Neural cell (in vitro differentiated cells): ENCODE measurements at regions not wholly inside any gene's neighbourhood (a gene's known extent, or its start where the extent isn't known, plus 50 kb on each side); places are given as distances from the start of the nearest gene placed in this dataset.

ENCODE experiments used
- H2AFZ ChIP-seq: fragments of 200-600, 300-800 bp; sonication (generic), shearing (Covaris generic); 2 replicates; pipeline ENCODE4 v1.6.0; 2014; ENCODE audit warnings: low read depth, mild to moderate bottlenecking, antibody characterized with exemption, low read length, moderate library complexity
- H3F3A ChIP-seq: fragments of 200-600 bp; shearing (Covaris generic); 2 replicates; pipeline ENCODE4 v1.6.1; 2016; ENCODE audit warnings: mild to moderate bottlenecking, moderate library complexity, mixed read lengths, antibody characterized with exemption, low read length; ENCODE audit not compliant: insufficient read depth, poor library complexity, severe bottlenecking
- H3K27ac ChIP-seq: fragments of 200-600, 300-800 bp; sonication (generic), shearing (Covaris generic); 2 replicates; pipeline ENCODE4 v1.5.1; 2014; ENCODE audit warnings: mild to moderate bottlenecking, low read length, moderate library complexity
- H3K27me3 ChIP-seq: fragments of 300-800, 200-600 bp; sonication (generic), shearing (Covaris generic); 2 replicates; pipeline ENCODE4 v1.6.0; 2014; ENCODE audit warnings: mild to moderate bottlenecking, low read depth, low read length, moderate library complexity; ENCODE audit not compliant: insufficient read depth
- H3K36me3 ChIP-seq: fragments of 300-800, 200-600 bp; sonication (generic), shearing (Covaris generic); 2 replicates; pipeline ENCODE4 v1.5.1; 2014; ENCODE audit warnings: mild to moderate bottlenecking, antibody characterized with exemption, low read length, moderate library complexity; ENCODE audit not compliant: insufficient read depth
- H3K4me2 ChIP-seq: fragments of 300-800, 200-600 bp; sonication (generic), shearing (Covaris generic); 2 replicates; pipeline ENCODE4 v1.6.0; 2014; ENCODE audit warnings: mild to moderate bottlenecking, low read length
- H3K4me3 ChIP-seq: fragments of 300-800, 200-600 bp; sonication (generic), shearing (Covaris generic); 2 replicates; pipeline ENCODE4 v1.5.1; 2014; ENCODE audit warnings: mild to moderate bottlenecking, low read length, moderate library complexity
- H3K79me2 ChIP-seq: fragments of 200-600 bp; shearing (Covaris generic); replicated peaks from 2 replicates; pipeline ENCODE4 v1.6.0; 2014; ENCODE audit warnings: mild to moderate bottlenecking, low read length, moderate library complexity; ENCODE audit not compliant: insufficient read depth
- H3K9ac ChIP-seq: fragments of 300-800, 200-600 bp; sonication (generic), shearing (Covaris generic); 2 replicates; pipeline ENCODE4 v1.6.1; 2016; ENCODE audit warnings: mild to moderate bottlenecking, low read length, mixed read lengths
- H3K9me2 ChIP-seq: fragments of 200-600 bp; shearing (Covaris generic); 2 replicates; pipeline ENCODE4 v1.6.1; 2016; ENCODE audit warnings: mild to moderate bottlenecking, low read length, mixed read lengths; ENCODE audit not compliant: insufficient read depth
- H3K9me3 ChIP-seq: fragments of 200-600, 300-800 bp; sonication (generic), shearing (Covaris generic); 2 replicates; pipeline ENCODE4 v1.6.1; 2016; ENCODE audit warnings: mild to moderate bottlenecking, mixed run types, low read length, moderate library complexity, mixed read lengths
- H4K20me1 ChIP-seq: fragments of 200-600 bp; shearing (Covaris generic); 2 replicates; pipeline ENCODE4 v1.6.1; 2016; ENCODE audit warnings: mild to moderate bottlenecking, mixed run types; ENCODE audit not compliant: insufficient read depth
- CTCF ChIP-seq: fragments of 450-650 bp; IDR thresholded peaks from 2 replicates; pipeline ENCODE4 v1.5.1; 2014; ENCODE audit warnings: antibody characterized with exemption, mild to moderate bottlenecking, moderate library complexity; ENCODE audit not compliant: poor library complexity, severe bottlenecking
- EP300 ChIP-seq: fragments of 450-650 bp; conservative IDR thresholded peaks from 2 replicates; pipeline ENCODE4 v1.6.1; 2014; ENCODE audit warnings: antibody characterized with exemption, mild to moderate bottlenecking, moderate library complexity; ENCODE audit not compliant: poor library complexity, severe bottlenecking
- EZH2 ChIP-seq: fragments of 200-600, 300-800 bp; shearing (Covaris generic), sonication (generic); IDR thresholded peaks from 2 replicates; pipeline ENCODE4 v1.6.1; 2014; ENCODE audit warnings: antibody characterized with exemption, low read length, borderline replicate concordance, mild to moderate bottlenecking; ENCODE audit not compliant: insufficient read depth, poor library complexity, severe bottlenecking
- MXI1 ChIP-seq: fragments of 450-650 bp; conservative IDR thresholded peaks from 2 replicates; pipeline ENCODE4 v1.6.1; 2014; ENCODE audit warnings: antibody characterized with exemption, mild to moderate bottlenecking; ENCODE audit not compliant: poor library complexity, severe bottlenecking
- POLR2AphosphoS5 ChIP-seq: IDR thresholded peaks from 2 replicates; pipeline ENCODE4 v1.6.1; 2012
- RAD21 ChIP-seq: fragments of 450-650 bp; conservative IDR thresholded peaks from 2 replicates; pipeline ENCODE4 v1.6.1; 2014; ENCODE audit warnings: antibody characterized with exemption, mild to moderate bottlenecking, moderate library complexity
- REST ChIP-seq: IDR thresholded peaks from 2 replicates; pipeline ENCODE4 v1.6.1; 2012; ENCODE audit warnings: borderline replicate concordance
- SMC3 ChIP-seq: fragments of 450-650 bp; conservative IDR thresholded peaks from 2 replicates; pipeline ENCODE4 v1.6.1; 2014; ENCODE audit warnings: antibody characterized with exemption, mild to moderate bottlenecking, moderate library complexity; ENCODE audit not compliant: poor library complexity
- TAF1 ChIP-seq: IDR thresholded peaks from 2 replicates; pipeline ENCODE4 v1.6.1; 2012; ENCODE audit warnings: low read depth

DNA sequence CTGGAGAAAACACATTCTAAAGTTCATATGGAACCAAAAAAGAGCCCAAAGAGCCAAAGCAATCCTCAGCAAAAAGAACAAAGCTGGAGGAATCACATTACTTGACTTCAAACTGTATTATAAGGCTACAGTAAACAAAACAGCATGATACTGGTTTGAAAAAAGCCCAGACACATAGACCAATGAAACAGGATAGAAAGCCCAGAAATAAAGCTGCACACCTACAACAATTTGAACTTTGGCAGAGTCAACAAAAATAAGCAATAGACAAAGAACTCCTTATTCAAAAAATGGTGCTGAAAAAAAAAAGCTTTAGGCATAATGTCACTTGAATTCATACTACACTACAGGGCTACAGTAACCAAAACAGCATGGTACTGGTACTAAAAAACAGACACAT lies 289.6 kb downstream of the NR4A2 start:
- Histone ChIP-seq H4K20me1 (no peaks in the 10 kb centered on the region), H3K79me2 (no peaks in the 10 kb centered on the region), H2AFZ (no peak overlapping the region), H3K36me3 (no peaks in the 10 kb centered on the region), H3K9me3 (no peaks in the 10 kb centered on the region), H3K4me3 (no peak overlapping the region), H3K4me2 (no peak overlapping the region), H3K9ac (no peak overlapping the region), H3F3A (no peaks in the 10 kb centered on the region), H3K9me2 (no peaks in the 10 kb centered on the region), H3K27me3 (no peaks in the 10 kb centered on the region), H3K27ac (no peak overlapping the region)
- no peak for TF ChIP-seq CTCF
- no peak for TF ChIP-seq SMC3
- no peak for TF ChIP-seq EP300
- no peak for TF ChIP-seq POLR2AphosphoS5
- TF ChIP-seq REST = no peak
- TF ChIP-seq RAD21 = no peak

DNA sequence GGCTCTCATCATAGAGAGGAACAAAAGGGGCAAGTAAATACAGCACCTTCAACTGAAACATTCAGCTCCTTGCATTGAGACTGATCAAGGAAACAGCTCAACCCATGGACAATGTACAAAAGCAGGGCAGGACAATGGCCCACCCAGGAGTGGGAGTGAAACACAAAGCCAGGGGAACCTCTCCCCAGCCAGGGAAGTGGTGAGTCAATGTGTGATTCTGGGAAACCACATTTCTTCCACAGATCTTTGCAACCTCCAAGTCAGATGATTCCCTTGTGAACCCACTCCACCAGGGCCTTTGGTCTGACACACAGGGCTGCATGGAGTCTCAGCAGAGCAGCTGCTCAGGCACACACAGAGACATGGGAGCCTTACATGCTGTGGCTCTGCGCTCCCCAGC lies 294.5 kb downstream of the NR4A2 start:
- no peaks in the 10 kb centered on the region for H3K36me3 ChIP-seq
- H3K9ac ChIP-seq = no peak overlapping the region
- no peaks in the 10 kb centered on the region for H3K9me3 ChIP-seq
- H3K27me3 ChIP-seq = no peaks in the 10 kb centered on the region
- H3K79me2 ChIP-seq = no peaks in the 10 kb centered on the region
- no peak overlapping the region for H3K27ac ChIP-seq
- H3K4me3 ChIP-seq = no peak overlapping the region
- TF ChIP-seq EZH2 = no peak
- TF ChIP-seq POLR2AphosphoS5 = no peak
- no peak for TF ChIP-seq CTCF
- no peak for TF ChIP-seq EP300
- no peak for TF ChIP-seq TAF1
- no peak for TF ChIP-seq SMC3
- TF ChIP-seq REST = no peak
- TF ChIP-seq RAD21 = no peak
- TF ChIP-seq MXI1 = no peak
- H4K20me1 ChIP-seq = no peaks in the 10 kb centered on the region
- no peaks in the 10 kb centered on the region for H3F3A ChIP-seq
- no peak overlapping the region for H2AFZ ChIP-seq
- H3K4me2 ChIP-seq = no peak overlapping the region
- no peaks in the 10 kb centered on the region for H3K9me2 ChIP-seq
